ENCODE measurements at regions not wholly inside any gene's neighbourhood (a gene's known extent, or its start where the extent isn't known, plus 50 kb on each side); places are given as distances from the start of the nearest gene placed in this dataset.
A peak's percentile ranks its signal among the peaks of the same experiment; 100 is the strongest.

DNA sequence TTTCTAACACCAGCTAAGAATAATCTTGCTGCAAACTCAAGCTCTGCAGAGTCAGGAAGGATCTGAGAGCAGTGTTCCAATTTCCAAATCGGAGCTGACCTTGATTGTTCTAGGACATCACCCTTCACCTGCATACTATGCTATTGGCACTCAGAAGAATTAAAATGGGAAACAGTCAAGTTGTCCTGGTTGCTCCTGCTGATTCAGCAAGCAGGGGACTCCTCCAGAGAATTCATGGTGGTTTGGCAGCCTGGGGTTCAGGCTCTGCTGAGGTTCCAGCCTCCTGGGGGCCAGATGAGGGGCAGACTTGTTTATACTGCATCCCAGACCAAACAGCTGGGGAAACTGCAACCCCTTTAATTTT lies 213.7 kb upstream of the ADAMTS9 start:
- no peak overlapping the region for H3K4me3 ChIP-seq
- H3K27me3 ChIP-seq (replicated peaks; ENCODE audit: insufficient read depth) = no peaks in the 10 kb centered on the region
- no peaks in the 10 kb centered on the region for H3K9me3 ChIP-seq
- peaks cover 28 to 50% of the 10 kb centered on the region in 2 donors for H3K4me1 ChIP-seq (ENCODE audit: control insufficient read depth in 1 of 2, low read depth in 2 of 2)
- no peaks in the 10 kb centered on the region for H3K36me3 ChIP-seq
- TF ChIP-seq, protein P1, sequence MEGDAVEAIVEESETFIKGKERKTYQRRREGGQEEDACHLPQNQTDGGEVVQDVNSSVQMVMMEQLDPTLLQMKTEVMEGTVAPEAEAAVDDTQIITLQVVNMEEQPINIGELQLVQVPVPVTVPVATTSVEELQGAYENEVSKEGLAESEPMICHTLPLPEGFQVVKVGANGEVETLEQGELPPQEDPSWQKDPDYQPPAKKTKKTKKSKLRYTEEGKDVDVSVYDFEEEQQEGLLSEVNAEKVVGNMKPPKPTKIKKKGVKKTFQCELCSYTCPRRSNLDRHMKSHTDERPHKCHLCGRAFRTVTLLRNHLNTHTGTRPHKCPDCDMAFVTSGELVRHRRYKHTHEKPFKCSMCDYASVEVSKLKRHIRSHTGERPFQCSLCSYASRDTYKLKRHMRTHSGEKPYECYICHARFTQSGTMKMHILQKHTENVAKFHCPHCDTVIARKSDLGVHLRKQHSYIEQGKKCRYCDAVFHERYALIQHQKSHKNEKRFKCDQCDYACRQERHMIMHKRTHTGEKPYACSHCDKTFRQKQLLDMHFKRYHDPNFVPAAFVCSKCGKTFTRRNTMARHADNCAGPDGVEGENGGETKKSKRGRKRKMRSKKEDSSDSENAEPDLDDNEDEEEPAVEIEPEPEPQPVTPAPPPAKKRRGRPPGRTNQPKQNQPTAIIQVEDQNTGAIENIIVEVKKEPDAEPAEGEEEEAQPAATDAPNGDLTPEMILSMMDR (IDR thresholded peaks at IDR 0.05) = no peak
- DNase-seq (ENCODE audit: low spot score) = no peak
- ATAC-seq (ENCODE audit: insufficient number of reproducible peaks, low FRiP score, low read depth) = no peak
- H3K27ac ChIP-seq = peak overlapping the region in 1 of 2 donors; percentile 45

DNA sequence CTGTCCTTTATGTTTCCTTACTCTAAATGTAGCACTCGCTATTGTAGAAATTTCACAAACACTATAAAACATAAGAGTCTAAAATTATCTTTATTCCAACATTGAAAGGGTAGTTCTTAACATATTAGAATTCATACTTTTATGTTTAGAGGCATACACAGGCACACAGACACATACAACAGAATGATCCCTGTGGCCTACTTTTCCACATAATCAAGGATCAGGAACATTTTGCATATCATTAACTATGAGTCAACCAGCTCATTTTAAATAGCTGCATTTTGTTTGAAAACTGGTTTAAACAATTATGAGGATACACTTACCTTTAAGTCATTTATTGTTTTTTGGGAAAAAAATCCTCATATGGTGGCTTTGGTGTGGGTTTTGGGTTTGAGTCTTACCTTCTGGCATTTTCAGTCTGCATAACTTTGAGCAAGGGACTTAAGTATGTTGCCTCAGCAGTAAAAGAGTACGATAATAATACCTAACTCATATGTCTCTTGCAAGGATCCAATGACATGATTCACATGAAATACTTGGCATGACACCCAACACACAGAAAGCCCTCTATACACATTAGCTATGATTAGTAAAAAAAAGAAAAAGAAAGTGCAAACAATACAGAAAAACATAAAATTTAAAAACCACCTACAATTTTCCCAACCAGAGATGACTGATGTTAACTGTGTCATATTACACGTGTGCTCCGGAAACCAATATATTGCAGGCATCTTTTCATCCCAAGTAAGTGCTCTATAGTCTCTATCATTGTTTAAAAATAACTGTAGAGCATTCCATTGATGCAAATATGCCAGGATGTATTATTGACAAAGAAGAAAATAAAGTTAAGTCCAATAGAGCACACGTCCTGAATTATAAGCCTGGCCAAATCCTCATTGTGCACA lies 213.1 kb upstream of the ADAMTS9 start:
- no peak overlapping the region for H3K4me3 ChIP-seq
- ATAC-seq (ENCODE audit: insufficient number of reproducible peaks, low FRiP score, low read depth) = no peak
- H3K36me3 ChIP-seq = no peaks in the 10 kb centered on the region
- peaks cover 34 to 57% of the 10 kb centered on the region in 2 donors for H3K4me1 ChIP-seq (ENCODE audit: control insufficient read depth in 1 of 2, low read depth in 2 of 2)
- peak overlapping the region in 1 of 2 donors; percentile 45 for H3K27ac ChIP-seq
- H3K27me3 ChIP-seq (replicated peaks; ENCODE audit: insufficient read depth) = no peaks in the 10 kb centered on the region
- TF ChIP-seq, protein P1 (IDR thresholded peaks at IDR 0.05) = no peak
- DNase-seq (ENCODE audit: low spot score) = no peak
- no peaks in the 10 kb centered on the region for H3K9me3 ChIP-seq

DNA sequence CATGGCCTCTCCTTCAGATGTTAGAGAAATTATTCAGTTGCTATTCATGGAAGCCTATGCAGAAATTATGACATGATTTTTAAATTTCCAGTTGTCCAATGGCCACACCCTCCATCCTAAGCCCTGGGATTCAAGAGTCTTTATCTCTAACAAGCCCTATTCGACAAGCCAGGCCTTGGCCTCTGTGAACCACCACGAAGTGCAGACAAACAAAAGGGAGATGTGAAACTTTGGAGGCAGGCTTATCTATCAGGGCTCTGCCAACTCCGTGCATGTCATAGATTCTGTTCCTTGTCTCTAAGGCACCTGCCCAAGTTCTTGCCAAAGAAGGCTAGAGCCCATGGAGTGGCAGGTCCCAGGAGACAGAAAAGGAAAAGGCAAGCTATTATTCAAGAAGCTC lies 212.4 kb upstream of the ADAMTS9 start:
- DNase-seq (ENCODE audit: low spot score) = no peak

DNA sequence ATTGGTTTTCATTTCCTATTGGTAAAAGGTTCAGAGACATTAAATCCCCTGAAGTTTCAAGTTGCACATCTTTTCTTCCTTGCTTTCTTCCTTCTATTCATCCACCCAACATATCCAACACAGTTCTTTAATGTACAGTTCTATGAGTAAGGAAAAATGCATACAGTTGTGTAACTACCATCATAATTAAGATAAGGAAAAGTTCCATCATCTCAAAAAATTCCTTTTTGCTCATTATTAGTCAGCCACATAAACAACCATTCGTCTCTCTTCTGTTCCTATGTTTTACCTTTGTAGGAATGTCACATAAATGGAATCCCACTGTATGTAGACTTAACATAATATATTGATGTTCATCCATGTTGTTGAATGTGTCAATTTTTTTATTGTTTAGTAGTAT lies 211.1 kb upstream of the ADAMTS9 start:
- TF ChIP-seq, protein P1 (IDR thresholded peaks at IDR 0.05) = no peak
- H3K9me3 ChIP-seq = no peaks in the 10 kb centered on the region
- ATAC-seq (ENCODE audit: insufficient number of reproducible peaks, low FRiP score, low read depth) (no peak), DNase-seq (ENCODE audit: low spot score) (no peak)
- H3K36me3 ChIP-seq = no peaks in the 10 kb centered on the region
- no peak overlapping the region for H3K4me3 ChIP-seq
- H3K27me3 ChIP-seq (replicated peaks; ENCODE audit: insufficient read depth) = no peaks in the 10 kb centered on the region
- no peak overlapping the region for H3K27ac ChIP-seq
- peaks cover 37 to 75% of the 10 kb centered on the region in 2 donors for H3K4me1 ChIP-seq (ENCODE audit: control insufficient read depth in 1 of 2, low read depth in 2 of 2)

More for the DNA sequence above, 212.4 kb upstream of the ADAMTS9 start:
- peaks cover 37 to 64% of the 10 kb centered on the region in 2 donors for H3K4me1 ChIP-seq (ENCODE audit: control insufficient read depth in 1 of 2, low read depth in 2 of 2)
- no peak overlapping the region for H3K4me3 ChIP-seq
- TF ChIP-seq, protein P1 (IDR thresholded peaks at IDR 0.05) = no peak
- ATAC-seq (ENCODE audit: insufficient number of reproducible peaks, low FRiP score, low read depth) = no peak
- no peaks in the 10 kb centered on the region for H3K27me3 ChIP-seq (replicated peaks; ENCODE audit: insufficient read depth)
- no peaks in the 10 kb centered on the region for H3K9me3 ChIP-seq
- peak overlapping the region in 1 of 2 donors; percentile 10 for H3K27ac ChIP-seq
- no peaks in the 10 kb centered on the region for H3K36me3 ChIP-seq

DNA sequence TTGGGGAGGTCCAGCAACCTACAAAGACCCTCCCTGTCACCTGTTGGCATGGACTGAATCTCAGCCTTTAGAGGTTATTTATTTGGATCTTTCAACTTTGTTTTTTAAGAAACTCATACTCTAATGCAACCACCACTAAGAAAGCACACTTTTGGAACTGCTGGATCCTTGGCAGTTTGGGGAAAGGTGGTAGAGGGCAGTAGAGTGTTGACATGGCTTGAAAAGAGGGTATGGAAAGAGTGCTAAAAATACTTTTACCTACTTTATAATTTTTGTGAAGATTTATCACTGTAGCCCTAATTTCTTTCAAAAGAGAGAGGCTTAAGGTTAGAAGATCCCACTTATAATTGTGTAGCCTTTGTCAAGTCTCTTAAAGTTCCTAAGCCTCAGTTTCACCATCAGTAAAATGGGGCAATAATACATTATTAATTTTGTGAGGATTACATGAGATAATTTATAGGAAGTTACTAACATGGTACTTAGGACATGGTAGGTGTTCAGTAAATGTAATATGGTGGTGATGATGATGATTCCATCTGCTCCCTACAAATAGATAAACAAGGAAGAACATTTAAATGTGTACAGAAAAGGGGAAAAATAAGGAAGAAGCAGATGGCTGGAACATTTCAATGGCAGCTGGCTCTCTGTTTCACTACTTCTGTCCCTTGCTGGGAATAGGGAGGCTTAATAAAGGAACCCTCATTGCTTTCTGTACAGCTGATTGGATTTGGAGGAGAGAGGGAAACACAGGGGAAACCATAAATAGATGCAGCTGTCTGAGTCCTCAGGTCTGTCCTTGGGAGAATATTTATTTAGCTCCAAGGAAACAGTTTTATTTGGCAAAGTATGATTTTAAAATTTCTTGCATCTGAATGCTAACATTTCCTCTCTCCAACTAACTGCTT lies 208.4 kb upstream of the ADAMTS9 start:
- TF ChIP-seq, protein P1 (IDR thresholded peaks at IDR 0.05) = no peak
- peak; percentile 54 for ATAC-seq (ENCODE audit: insufficient number of reproducible peaks, low FRiP score, low read depth)
- no peaks in the 10 kb centered on the region for H3K27me3 ChIP-seq (replicated peaks; ENCODE audit: insufficient read depth)
- DNase-seq (ENCODE audit: low spot score) = no peak
- peak overlapping the region in 1 of 2 donors; percentile 54 for H3K27ac ChIP-seq
- no peaks in the 10 kb centered on the region for H3K36me3 ChIP-seq
- H3K4me1 ChIP-seq (ENCODE audit: control insufficient read depth in 1 of 2, low read depth in 2 of 2) = peaks cover 17 to 50% of the 10 kb centered on the region in 2 donors
- no peaks in the 10 kb centered on the region for H3K9me3 ChIP-seq
- no peak overlapping the region for H3K4me3 ChIP-seq

All from thoracic aorta (tissue), 2 donors.